Lower lobe of right lung (tissue), 2 donors: ENCODE measurements at regions not wholly inside any gene's neighbourhood (a gene's known extent, or its start where the extent isn't known, plus 50 kb on each side); places are given as distances from the start of the nearest gene placed in this dataset.

Experiments used
- ATAC-seq, 2 donors: fragments of 200-7000 bp; cut with Tn5 transposase; one replicate each; pipeline ENCODE4 v1.9.1; 2020 to 2022; ENCODE audit warnings: mild to moderate bottlenecking in 2 of 2, moderate library complexity in 2 of 2
- DNase-seq: peaks from one replicate; pipeline ENCODE4 v3.0.0-alpha.2; 2020
- H3K27ac ChIP-seq: fragments of 200-600 bp; one replicate; pipeline ENCODE4 v1.8.0; 2022
- H3K27me3 ChIP-seq: fragments of 200-600 bp; one replicate; pipeline ENCODE4 v1.8.0; 2022; ENCODE audit warnings: low read depth
- H3K36me3 ChIP-seq: fragments of 200-600 bp; one replicate; pipeline ENCODE4 v1.8.0; 2022; ENCODE audit warnings: mild to moderate bottlenecking
- H3K4me1 ChIP-seq: fragments of 200-600 bp; one replicate; pipeline ENCODE4 v1.8.0; 2022
- H3K4me3 ChIP-seq: fragments of 200-600 bp; one replicate; pipeline ENCODE4 v1.8.0; 2022; ENCODE audit warnings: mild to moderate bottlenecking
- H3K9me3 ChIP-seq: fragments of 200-600 bp; one replicate; pipeline ENCODE4 v1.8.0; 2022
- intact Hi-C: fragments of 100-400 bp; cut with DNase I; formaldehyde crosslinking; loops from one replicate; pipeline ENCODE4 v1.11.0; 2022
- TF ChIP-seq, protein P1 (sequence below): fragments of 200-600 bp; IDR thresholded peaks from one replicate; pipeline ENCODE4 v1.8.0; 2022; ENCODE audit warnings: antibody characterized with exemption, mild to moderate bottlenecking
- donor health status: DM: no; HTN: yes; CAD: no; lungs with severe emphysema.

DNA sequence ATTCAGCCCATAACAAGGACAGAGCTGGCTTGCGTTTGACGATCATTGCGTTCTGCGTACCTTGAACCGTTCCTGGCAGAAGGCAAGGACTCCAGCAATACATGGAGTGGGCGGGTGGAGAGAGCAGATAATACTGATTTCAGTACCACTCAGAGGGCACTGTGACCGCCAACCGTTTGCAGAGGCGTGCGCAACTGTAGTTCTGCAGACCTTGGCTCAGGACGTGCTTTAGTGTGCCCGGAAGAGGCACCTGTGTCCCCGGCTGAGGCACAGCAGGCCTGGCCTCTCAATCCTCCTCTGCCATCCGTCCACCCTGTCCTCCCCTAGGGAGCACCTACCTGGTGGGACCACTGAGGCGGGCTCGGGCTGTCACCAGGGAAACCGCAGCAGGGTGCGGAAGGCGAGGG lies 117.6 kb upstream of the USP29 start:
- Histone ChIP-seq H3K27me3 (no peaks in the 10 kb centered on the region), H3K36me3 (no peaks in the 10 kb centered on the region), H3K4me1 (no peaks in the 10 kb centered on the region), H3K9me3 (peaks cover 4% of the 10 kb centered on the region), H3K27ac (no peak overlapping the region), H3K4me3 (no peak overlapping the region)
- intact Hi-C loops: no loop called here
- ATAC-seq (no peak), DNase-seq (no peak)
- TF ChIP-seq, protein P1, sequence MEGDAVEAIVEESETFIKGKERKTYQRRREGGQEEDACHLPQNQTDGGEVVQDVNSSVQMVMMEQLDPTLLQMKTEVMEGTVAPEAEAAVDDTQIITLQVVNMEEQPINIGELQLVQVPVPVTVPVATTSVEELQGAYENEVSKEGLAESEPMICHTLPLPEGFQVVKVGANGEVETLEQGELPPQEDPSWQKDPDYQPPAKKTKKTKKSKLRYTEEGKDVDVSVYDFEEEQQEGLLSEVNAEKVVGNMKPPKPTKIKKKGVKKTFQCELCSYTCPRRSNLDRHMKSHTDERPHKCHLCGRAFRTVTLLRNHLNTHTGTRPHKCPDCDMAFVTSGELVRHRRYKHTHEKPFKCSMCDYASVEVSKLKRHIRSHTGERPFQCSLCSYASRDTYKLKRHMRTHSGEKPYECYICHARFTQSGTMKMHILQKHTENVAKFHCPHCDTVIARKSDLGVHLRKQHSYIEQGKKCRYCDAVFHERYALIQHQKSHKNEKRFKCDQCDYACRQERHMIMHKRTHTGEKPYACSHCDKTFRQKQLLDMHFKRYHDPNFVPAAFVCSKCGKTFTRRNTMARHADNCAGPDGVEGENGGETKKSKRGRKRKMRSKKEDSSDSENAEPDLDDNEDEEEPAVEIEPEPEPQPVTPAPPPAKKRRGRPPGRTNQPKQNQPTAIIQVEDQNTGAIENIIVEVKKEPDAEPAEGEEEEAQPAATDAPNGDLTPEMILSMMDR: no peak

DNA sequence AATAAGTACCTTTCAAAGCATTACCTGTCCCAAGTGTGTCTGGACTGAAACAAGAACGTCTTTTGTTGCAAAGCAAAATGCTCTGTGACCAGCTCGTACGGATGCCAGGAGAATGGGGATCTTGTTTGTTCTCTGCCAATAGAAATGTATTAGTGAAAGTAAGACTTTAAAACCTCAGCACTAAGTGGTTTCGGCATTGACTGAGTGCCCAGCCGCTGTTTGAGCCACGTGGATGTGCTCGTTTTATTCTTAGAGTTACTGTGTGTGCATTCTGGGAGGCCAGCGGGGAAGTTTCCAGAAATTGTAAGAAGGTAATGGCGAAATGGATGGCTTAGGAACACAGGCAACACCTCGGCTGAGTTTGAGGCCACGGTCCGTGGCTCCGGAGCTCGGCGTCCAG lies 117.1 kb upstream of the USP29 start:
- DNase-seq (no peak), ATAC-seq (no peak)
- Histone ChIP-seq H3K27me3 (no peaks in the 10 kb centered on the region), H3K27ac (no peak overlapping the region), H3K36me3 (no peaks in the 10 kb centered on the region), H3K9me3 (peaks cover 4% of the 10 kb centered on the region), H3K4me3 (no peak overlapping the region), H3K4me1 (no peaks in the 10 kb centered on the region)
- intact Hi-C loops: no loop called here
- TF ChIP-seq, protein P1: no peak

DNA sequence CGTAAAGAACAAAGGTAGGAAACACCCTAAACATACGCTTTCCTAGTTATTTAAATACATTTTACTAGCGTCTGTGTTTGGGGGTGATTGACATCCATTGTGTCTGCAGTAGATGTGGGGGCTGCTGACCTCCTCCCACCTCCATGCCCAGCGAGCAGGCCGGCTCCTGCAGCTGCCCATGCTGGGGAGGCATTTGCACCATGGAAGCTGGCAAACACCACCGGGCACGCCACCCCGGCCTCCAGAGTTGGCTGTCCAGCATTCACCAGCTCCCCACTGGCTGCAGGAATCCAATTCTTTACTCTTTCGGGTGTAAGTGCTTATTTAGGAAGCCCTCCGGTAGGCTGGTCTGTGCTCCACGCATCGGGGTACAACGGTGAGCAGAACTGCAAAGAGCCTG lies 115.4 kb upstream of the USP29 start:
- TF ChIP-seq, protein P1: no peak

DNA sequence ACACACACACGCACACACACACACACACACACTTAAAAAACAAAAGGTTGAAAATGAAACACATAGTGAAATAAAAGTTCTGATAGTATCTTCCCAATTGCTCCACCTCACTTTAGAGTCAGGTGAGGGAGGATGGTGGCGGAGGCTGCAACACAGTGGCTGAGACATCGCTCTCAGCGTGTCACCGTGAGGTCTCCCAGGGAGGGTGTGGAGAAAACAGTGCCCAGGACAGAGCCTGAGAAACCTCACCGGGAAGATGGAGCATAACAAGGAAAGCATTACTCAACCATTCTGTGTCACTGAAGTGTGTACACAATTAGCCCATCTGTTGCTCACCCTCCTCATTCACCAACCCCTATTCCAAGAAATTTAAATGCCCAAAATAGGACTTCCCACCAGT lies 111.4 kb upstream of the USP29 start:
- Histone ChIP-seq H3K9me3 (peaks cover 4% of the 10 kb centered on the region), H3K4me1 (no peaks in the 10 kb centered on the region), H3K36me3 (no peaks in the 10 kb centered on the region), H3K27ac (no peak overlapping the region), H3K27me3 (no peaks in the 10 kb centered on the region), H3K4me3 (no peak overlapping the region)
- intact Hi-C loops: no loop called here
- no peak for DNase-seq
- ATAC-seq: no peak
- TF ChIP-seq, protein P1: no peak

More for the DNA sequence above, 115.4 kb upstream of the USP29 start:
- intact Hi-C loops: no loop called here
- H3K4me1 ChIP-seq: no peaks in the 10 kb centered on the region
- no peaks in the 10 kb centered on the region for H3K36me3 ChIP-seq
- peaks cover 4% of the 10 kb centered on the region for H3K9me3 ChIP-seq
- no peaks in the 10 kb centered on the region for H3K27me3 ChIP-seq
- H3K27ac ChIP-seq: no peak overlapping the region
- DNase-seq (no peak), ATAC-seq (no peak)
- H3K4me3 ChIP-seq: no peak overlapping the region

DNA sequence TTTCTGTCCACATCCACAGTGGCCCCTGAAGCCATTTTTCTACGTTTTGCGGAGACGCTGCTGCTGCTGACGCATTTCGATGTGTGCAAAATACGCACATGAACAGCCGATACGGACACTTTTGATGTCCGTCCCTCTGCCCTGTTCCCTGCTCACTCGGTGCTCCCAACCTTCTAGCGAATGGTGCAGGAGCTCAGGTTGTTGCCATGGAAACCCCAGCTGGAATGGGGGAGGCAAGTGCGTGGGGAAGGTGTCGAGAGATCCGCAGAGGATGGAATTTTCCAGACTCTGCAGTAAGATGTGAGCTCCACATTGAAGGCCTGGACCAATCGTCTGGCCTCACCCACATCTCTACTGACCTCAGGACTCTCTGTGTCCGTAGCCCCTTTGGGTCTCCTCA lies 109.2 kb upstream of the USP29 start:
- Histone ChIP-seq H3K36me3 (no peaks in the 10 kb centered on the region), H3K9me3 (no peaks in the 10 kb centered on the region), H3K4me1 (no peaks in the 10 kb centered on the region), H3K27ac (no peak overlapping the region), H3K27me3 (no peaks in the 10 kb centered on the region), H3K4me3 (no peak overlapping the region)
- intact Hi-C loops: no loop called here
- TF ChIP-seq, protein P1: no peak
- DNase-seq (no peak), ATAC-seq (no peak)

DNA sequence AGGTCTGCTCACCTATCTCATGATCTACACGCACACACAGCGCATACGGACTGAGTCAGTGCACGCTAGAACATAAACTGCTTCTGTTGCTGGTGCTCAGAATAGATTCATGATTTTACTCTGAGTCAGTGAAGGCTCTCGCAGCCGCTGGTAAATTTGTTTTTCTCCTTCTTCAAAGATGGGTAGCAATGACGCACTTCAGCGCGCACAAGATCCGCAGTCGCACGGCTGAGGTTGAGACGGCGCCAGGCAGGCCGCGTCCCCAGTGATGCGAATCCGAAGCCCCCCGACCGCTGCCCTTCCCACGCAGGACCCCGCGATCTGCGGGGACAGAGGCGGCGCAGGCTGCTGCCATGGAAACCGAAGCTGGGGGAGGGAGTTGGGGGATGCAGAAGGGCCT lies 103.7 kb upstream of the USP29 start:
- H3K27me3 ChIP-seq: no peaks in the 10 kb centered on the region
- no peak overlapping the region for H3K4me3 ChIP-seq
- no peaks in the 10 kb centered on the region for H3K36me3 ChIP-seq
- no peaks in the 10 kb centered on the region for H3K9me3 ChIP-seq
- TF ChIP-seq, protein P1: no peak
- ATAC-seq: no peak
- intact Hi-C loops: no loop called here
- H3K27ac ChIP-seq: no peak overlapping the region
- DNase-seq: no peak
- H3K4me1 ChIP-seq: no peaks in the 10 kb centered on the region
